B cell (primary cell): ENCODE measurements at regions not wholly inside any gene's neighbourhood (a gene's known extent, or its start where the extent isn't known, plus 50 kb on each side); places are given as distances from the start of the nearest gene placed in this dataset.
"Not testable (repeated sequence)": the region's sequence is repeated elsewhere in the genome, so short reads cannot be mapped to it uniquely, and the experiment has no call there.

ENCODE experiments used
- ATAC-seq: fragments of 200-7000 bp; cut with Tn5 transposase; one replicate; pipeline ENCODE4 v1.10.0; 2021; ENCODE audit warnings: low read depth, mild to moderate bottlenecking, moderate number of reproducible peaks, moderate library complexity
- CTCF ChIA-PET: fragments of 350-600 bp; sonication (Branson Sonifier 250); formaldehyde crosslinking; loops from one replicate; lab custom pipeline; 2021; ENCODE audit warnings: antibody characterized with exemption, inconsistent platforms; lab: Charles Lee
- POLR2A ChIA-PET: fragments of 350-600 bp; sonication (Branson Sonifier 250); formaldehyde crosslinking; loops from one replicate; lab custom pipeline; 2021; ENCODE audit warnings: antibody characterized with exemption; lab: Charles Lee
- DNase-seq: peaks from one replicate; pipeline ENCODE4 v3.0.0; 2013
- H2AFZ ChIP-seq: 2 replicates; pipeline ENCODE4 v1.6.1; 2012; ENCODE audit warnings: mild to moderate bottlenecking, low read depth, low read length; ENCODE audit not compliant: insufficient read depth, poor library complexity, severe bottlenecking
- H3K27ac ChIP-seq, 2 donors: 1 replicate in 1 of 2; 2 replicates in 1 of 2; pipeline ENCODE4 v1.5.1; 2012 to 2013; ENCODE audit warnings: low read length in 2 of 2, mild to moderate bottlenecking in 2 of 2, moderate library complexity in 1 of 2
- H3K27me3 ChIP-seq, 4 experiments: fragments of 200-600 bp in 1 of 4; sonication (generic) in 1 of 4; replicated peaks in 1 of 4; 1 replicate in 2 of 4; 2 replicates in 2 of 4; pipeline versions ENCODE4 v1.6.1 to v1.7.0; 2013 to 2016; ENCODE audit warnings: low read length in 3 of 4, mild to moderate bottlenecking in 2 of 4, mixed read lengths in 1 of 4, moderate library complexity in 1 of 4; ENCODE audit not compliant: insufficient read depth in 4 of 4, control insufficient read depth in 3 of 4; ENCODE audit errors: control extremely low read depth in 1 of 4
- H3K36me3 ChIP-seq, 2 experiments: replicated peaks in 1 of 2; 1 replicate in 1 of 2; 2 replicates in 1 of 2; pipeline versions ENCODE4 v1.6.1 to v1.7.1; 2013; ENCODE audit warnings: low read length in 1 of 2; ENCODE audit not compliant: insufficient read depth in 2 of 2, control insufficient read depth in 1 of 2; ENCODE audit errors: control extremely low read depth in 1 of 2, extremely low read depth in 1 of 2
- H3K4me1 ChIP-seq, 2 donors: fragments of 200-600 bp in 1 of 2; sonication (generic) in 1 of 2; 1 replicate in 1 of 2; 2 replicates in 1 of 2; pipeline versions ENCODE4 v1.5.1 to v1.6.1; 2013 to 2017; ENCODE audit warnings: low read length in 2 of 2; ENCODE audit not compliant: control insufficient read depth in 2 of 2, insufficient read depth in 2 of 2
- H3K4me2 ChIP-seq: replicated peaks from 2 replicates; pipeline ENCODE3; 2012; ENCODE audit warnings: mild to moderate bottlenecking, low read depth, low read length; ENCODE audit not compliant: poor library complexity, severe bottlenecking
- H3K4me3 ChIP-seq, 5 experiments: fragments of 200-600 bp in 1 of 5; sonication (generic) in 1 of 5; 1 replicate in 3 of 5; 2 replicates in 2 of 5; pipeline versions ENCODE4 v1.5.1 to v1.7.0; 2011 to 2016; ENCODE audit warnings: low read length in 4 of 5, mild to moderate bottlenecking in 4 of 5, low read depth in 2 of 5, control low read depth in 1 of 5, moderate library complexity in 1 of 5; ENCODE audit not compliant: insufficient read depth in 1 of 5; ENCODE audit errors: control extremely low read depth in 1 of 5, extremely low read depth in 1 of 5
- H3K79me2 ChIP-seq: fragments of 200-600 bp; sonication (generic); one replicate; pipeline ENCODE4 v1.6.0; 2016; ENCODE audit warnings: low read length; ENCODE audit not compliant: control insufficient read depth, insufficient read depth
- H3K9ac ChIP-seq: fragments of 200-600 bp; sonication (generic); 2 replicates; pipeline ENCODE4 v1.6.1; 2017; ENCODE audit warnings: mild to moderate bottlenecking, low read length, moderate library complexity
- H3K9me3 ChIP-seq, 3 donors: one replicate each; pipeline versions ENCODE4 v1.6.1 to v1.7.1; 2013; ENCODE audit warnings: low read length in 2 of 3; ENCODE audit not compliant: control insufficient read depth in 2 of 3, insufficient read depth in 1 of 3; ENCODE audit errors: control extremely low read depth in 1 of 3
- H4K20me1 ChIP-seq: 2 replicates; pipeline ENCODE4 v1.6.0; 2012; ENCODE audit warnings: mild to moderate bottlenecking, low read length; ENCODE audit not compliant: insufficient read depth, control insufficient read depth, poor library complexity, severe bottlenecking
- H3K27ac Mint-ChIP-seq: one replicate; pipeline ENCODE4 v1.8.0; 2021; ENCODE audit warnings: mixed read lengths
- H3K27me3 Mint-ChIP-seq: one replicate; pipeline ENCODE4 v1.8.0; 2021; ENCODE audit warnings: mixed read lengths
- H3K4me1 Mint-ChIP-seq: one replicate; pipeline ENCODE4 v1.8.0; 2021; ENCODE audit warnings: mixed read lengths
- H3K4me3 Mint-ChIP-seq: one replicate; pipeline ENCODE4 v1.8.0; 2021; ENCODE audit warnings: mixed read lengths
- H3K9me3 Mint-ChIP-seq: one replicate; pipeline ENCODE4 v1.8.0; 2022; ENCODE audit warnings: mixed read lengths; ENCODE audit not compliant: insufficient read depth
- EZH2 ChIP-seq: IDR thresholded peaks from 2 replicates; pipeline ENCODE4 v1.6.1; 2012; ENCODE audit warnings: borderline replicate concordance, low read depth, mild to moderate bottlenecking, moderate library complexity, low read length; ENCODE audit not compliant: insufficient read depth, poor library complexity, severe bottlenecking
- WGBS: methylation state at CpG from one replicate; pipeline ENCODE4 v1.1.5; 2013; ENCODE audit warnings: missing lambda C conversion rate; ENCODE audit not compliant: insufficient coverage; 5-methylcytosine and 5-hydroxymethylcytosine counted together
- intact Hi-C: fragments of 100-400 bp; cut with micrococcal nuclease; formaldehyde crosslinking; loops from one replicate; pipeline ENCODE4 v1.10.0; 2022
- TF ChIP-seq, protein P1 (sequence below): fragments of 200-600 bp; IDR thresholded peaks from one replicate; pipeline ENCODE4 v1.8.0; 2022; ENCODE audit warnings: antibody characterized with exemption, mild to moderate bottlenecking

DNA sequence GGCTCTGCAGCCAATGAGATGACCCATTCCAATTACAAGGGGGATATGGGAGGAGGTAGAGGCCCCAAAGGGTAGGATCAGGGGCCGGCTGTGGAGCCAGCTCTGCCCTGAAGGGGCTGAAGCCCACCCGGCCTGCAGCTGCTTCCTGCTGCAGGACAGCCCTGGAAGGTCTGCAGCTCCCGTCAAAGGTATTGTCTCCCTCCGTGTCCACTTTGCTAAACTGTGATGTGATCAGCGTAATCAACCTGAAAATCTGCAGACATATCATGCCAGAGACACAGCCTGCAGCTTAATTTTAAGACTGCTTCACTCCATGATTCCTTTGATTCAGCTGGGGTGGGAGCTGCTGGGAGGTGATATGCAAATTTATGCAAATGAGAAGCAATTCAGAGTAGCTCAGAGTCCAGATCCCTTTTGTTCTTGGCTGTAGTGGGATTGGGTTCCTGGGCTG is 90.7 kb downstream of the GADD45G start:
- DNase-seq (no peak), ATAC-seq (no peak)
- Histone ChIP-seq H3K9me3 (peaks cover 0 to 2% (median 0%) of the 10 kb centered on the region in 3 donors), H3K27me3 (peaks cover 0 to 4% (median 0%) of the 10 kb centered on the region in 4 experiments), H4K20me1 (no peaks in the 10 kb centered on the region), H3K36me3 (no peaks in the 10 kb centered on the region), H3K27ac (no peak overlapping the region), H3K4me3 (no peak overlapping the region), H3K79me2 (no peaks in the 10 kb centered on the region), H3K4me2 (no peak overlapping the region), H2AFZ (no peak overlapping the region), H3K9ac (no peak overlapping the region), H3K4me1 (peaks cover 3 to 5% of the 10 kb centered on the region in 2 donors)
- TF ChIP-seq EZH2, result no peak
- TF ChIP-seq, protein P1, sequence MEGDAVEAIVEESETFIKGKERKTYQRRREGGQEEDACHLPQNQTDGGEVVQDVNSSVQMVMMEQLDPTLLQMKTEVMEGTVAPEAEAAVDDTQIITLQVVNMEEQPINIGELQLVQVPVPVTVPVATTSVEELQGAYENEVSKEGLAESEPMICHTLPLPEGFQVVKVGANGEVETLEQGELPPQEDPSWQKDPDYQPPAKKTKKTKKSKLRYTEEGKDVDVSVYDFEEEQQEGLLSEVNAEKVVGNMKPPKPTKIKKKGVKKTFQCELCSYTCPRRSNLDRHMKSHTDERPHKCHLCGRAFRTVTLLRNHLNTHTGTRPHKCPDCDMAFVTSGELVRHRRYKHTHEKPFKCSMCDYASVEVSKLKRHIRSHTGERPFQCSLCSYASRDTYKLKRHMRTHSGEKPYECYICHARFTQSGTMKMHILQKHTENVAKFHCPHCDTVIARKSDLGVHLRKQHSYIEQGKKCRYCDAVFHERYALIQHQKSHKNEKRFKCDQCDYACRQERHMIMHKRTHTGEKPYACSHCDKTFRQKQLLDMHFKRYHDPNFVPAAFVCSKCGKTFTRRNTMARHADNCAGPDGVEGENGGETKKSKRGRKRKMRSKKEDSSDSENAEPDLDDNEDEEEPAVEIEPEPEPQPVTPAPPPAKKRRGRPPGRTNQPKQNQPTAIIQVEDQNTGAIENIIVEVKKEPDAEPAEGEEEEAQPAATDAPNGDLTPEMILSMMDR, result no peak
- 93% methylated on average over 3 of the region's 5 CpGs for WGBS
- Mint-ChIP-seq H3K27me3 (peaks cover 14% of the 10 kb centered on the region), H3K9me3 (no peaks in the 10 kb centered on the region), H3K27ac (no peak overlapping the region), H3K4me3 (no peak overlapping the region), H3K4me1 (peaks cover 11% of the 10 kb centered on the region)
- CTCF ChIA-PET, result no interaction called here
- intact Hi-C loops, result no loop called here
- POLR2A ChIA-PET, result no interaction called here

DNA sequence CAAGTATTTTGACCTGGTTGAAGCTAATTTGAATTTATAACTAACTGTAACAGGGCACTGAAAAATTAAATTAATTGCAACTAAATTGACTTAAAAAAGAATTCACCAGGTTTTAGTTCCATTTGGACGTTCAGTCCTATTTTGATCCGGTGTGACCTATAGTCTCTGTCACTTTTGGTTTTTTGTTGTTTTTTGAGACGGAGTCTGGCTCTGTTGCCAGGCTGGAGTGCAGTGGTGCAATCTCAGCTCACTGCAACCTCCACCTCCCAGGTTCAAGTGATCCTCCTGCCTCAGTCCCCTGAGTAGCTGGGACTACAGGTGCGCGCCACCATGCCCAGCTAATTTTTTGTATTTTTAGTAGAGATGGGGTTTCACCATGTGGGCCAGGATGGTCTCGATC is 91.2 kb downstream of the GADD45G start:
- H3K9ac ChIP-seq, H3K36me3 ChIP-seq, H3K27me3 ChIP-seq, H3K27ac ChIP-seq, H3K9me3 ChIP-seq, H3K4me2 ChIP-seq, POLR2A ChIA-PET, H4K20me1 ChIP-seq, H3K4me1 ChIP-seq, H3K9me3 Mint-ChIP-seq, intact Hi-C loops, H2AFZ ChIP-seq, H3K4me1 Mint-ChIP-seq, ATAC-seq, H3K27ac Mint-ChIP-seq, H3K79me2 ChIP-seq, DNase-seq, H3K4me3 Mint-ChIP-seq, H3K4me3 ChIP-seq, CTCF ChIA-PET: not testable (repeated sequence)
- WGBS, result 93% methylated on average over 3 of the region's 6 CpGs
- peaks cover 14% of the 10 kb centered on the region for H3K27me3 Mint-ChIP-seq
